Peyer's patch (tissue), 4 donors: ENCODE measurements at regions not wholly inside any gene's neighbourhood (a gene's known extent, or its start where the extent isn't known, plus 50 kb on each side); places are given as distances from the start of the nearest gene placed in this dataset.

Experiments
- DNase-seq, 3 donors: peaks; one replicate each; pipeline ENCODE4 v3.0.0-alpha.2; 2017 to 2019
- H3K27ac ChIP-seq, 4 donors: fragments of 200-600 bp; sonication (generic); one replicate each; pipeline ENCODE4 v1.5.1; 2016 to 2019
- H3K27me3 ChIP-seq, 2 donors: fragments of 200-600 bp; sonication (generic); one replicate each; pipeline ENCODE4 v1.5.1; 2019
- H3K36me3 ChIP-seq, 3 donors: fragments of 200-600 bp; sonication (generic); one replicate each; pipeline ENCODE4 v1.5.1; 2016 to 2019
- H3K4me1 ChIP-seq, 4 donors: fragments of 200-600 bp; sonication (generic); one replicate each; pipeline ENCODE4 v1.5.1; 2016 to 2019
- H3K4me3 ChIP-seq, 4 donors: fragments of 200-600 bp; sonication (generic); 1 replicate in 3 of 4; 2 replicates in 1 of 4; pipeline ENCODE4 v1.5.1; 2016 to 2019; ENCODE audit warnings: mild to moderate bottlenecking in 1 of 4
- H3K9me3 ChIP-seq, 4 donors: fragments of 200-600 bp; sonication (generic); one replicate each; pipeline ENCODE4 v1.5.1; 2016 to 2019; ENCODE audit warnings: mild to moderate bottlenecking in 1 of 4
- POLR2A ChIP-seq, 2 donors: fragments of 450-650 bp; IDR thresholded peaks; one replicate each; pipeline ENCODE4 v1.5.1; 2017; ENCODE audit warnings: antibody characterized with exemption in 2 of 2, mild to moderate bottlenecking in 2 of 2, moderate library complexity in 2 of 2
- TF ChIP-seq, protein P1 (sequence below), 6 experiments: fragments of 450-650 bp in 4 of 6; fragments of 200-600 bp in 2 of 6; sonication (generic) in 1 of 6; IDR thresholded peaks; one replicate each; pipeline ENCODE4 v1.5.1; 2017 to 2019; ENCODE audit warnings: antibody characterized with exemption in 6 of 6, mild to moderate bottlenecking in 3 of 6, moderate library complexity in 1 of 6

- DNase-seq = peak in 1 of 3 donors; percentile 40
- TF ChIP-seq POLR2A (IDR thresholded peaks at IDR 0.05) = no peak
- TF ChIP-seq, protein P1, sequence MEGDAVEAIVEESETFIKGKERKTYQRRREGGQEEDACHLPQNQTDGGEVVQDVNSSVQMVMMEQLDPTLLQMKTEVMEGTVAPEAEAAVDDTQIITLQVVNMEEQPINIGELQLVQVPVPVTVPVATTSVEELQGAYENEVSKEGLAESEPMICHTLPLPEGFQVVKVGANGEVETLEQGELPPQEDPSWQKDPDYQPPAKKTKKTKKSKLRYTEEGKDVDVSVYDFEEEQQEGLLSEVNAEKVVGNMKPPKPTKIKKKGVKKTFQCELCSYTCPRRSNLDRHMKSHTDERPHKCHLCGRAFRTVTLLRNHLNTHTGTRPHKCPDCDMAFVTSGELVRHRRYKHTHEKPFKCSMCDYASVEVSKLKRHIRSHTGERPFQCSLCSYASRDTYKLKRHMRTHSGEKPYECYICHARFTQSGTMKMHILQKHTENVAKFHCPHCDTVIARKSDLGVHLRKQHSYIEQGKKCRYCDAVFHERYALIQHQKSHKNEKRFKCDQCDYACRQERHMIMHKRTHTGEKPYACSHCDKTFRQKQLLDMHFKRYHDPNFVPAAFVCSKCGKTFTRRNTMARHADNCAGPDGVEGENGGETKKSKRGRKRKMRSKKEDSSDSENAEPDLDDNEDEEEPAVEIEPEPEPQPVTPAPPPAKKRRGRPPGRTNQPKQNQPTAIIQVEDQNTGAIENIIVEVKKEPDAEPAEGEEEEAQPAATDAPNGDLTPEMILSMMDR (IDR thresholded peaks at IDR 0.05) = no peak
- peak overlapping the region in 1 of 4 donors; percentile 62 for H3K27ac ChIP-seq
Measured at GRCh38 chr17:77838748-77839697, 119.5 kb upstream of the TNRC6C start.

DNA sequence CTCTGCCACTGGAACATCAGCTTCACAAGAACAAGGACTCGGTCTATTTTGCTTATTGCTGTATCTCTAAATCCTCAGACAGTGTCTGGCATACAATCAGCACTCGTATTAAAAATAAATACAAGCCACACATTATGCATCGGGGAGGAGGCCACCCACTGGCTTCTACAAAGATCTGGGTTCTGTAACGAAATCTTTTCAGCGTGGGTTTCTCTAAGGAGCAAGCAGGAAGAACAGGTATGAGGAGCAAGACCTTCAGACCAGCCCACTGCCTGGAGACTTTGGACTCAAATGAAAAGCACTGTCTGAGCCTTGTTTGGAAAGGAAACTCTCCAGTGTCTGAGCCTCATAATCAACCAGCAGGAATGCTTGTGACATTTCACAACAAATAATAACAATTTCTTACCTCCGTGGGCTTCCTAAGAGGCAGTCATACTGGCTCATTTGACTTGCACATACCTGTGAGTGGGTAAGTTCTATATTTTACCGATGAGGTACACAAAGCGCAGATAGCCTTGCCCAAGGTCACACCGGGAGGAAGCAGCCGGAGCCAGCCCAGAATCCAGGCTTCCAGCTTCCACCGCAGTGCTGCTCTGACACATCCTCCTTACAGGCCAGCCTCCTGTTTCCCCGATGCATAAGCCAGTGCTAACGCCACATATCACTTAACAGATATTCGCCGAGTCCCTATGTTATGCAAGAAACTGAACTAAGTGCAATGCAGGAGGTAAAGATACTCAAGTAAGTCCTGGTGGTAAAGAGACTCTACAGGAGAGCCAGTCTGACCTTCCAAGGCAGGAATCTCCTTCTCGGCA is 118.6 kb upstream of the TNRC6C start:
- Histone ChIP-seq H3K27me3 (no peaks in the 10 kb centered on the region), H3K9me3 (no peaks in the 10 kb centered on the region), H3K36me3 (no peaks in the 10 kb centered on the region), H3K27ac (peak overlapping the region in 3 of 4 donors; percentile 19 to 62 (median 53)), H3K4me3 (no peak overlapping the region), H3K4me1 (peaks cover 0 to 27% (median 6%) of the 10 kb centered on the region in 4 donors)
- TF ChIP-seq POLR2A (IDR thresholded peaks at IDR 0.05) = no peak
- TF ChIP-seq, protein P1 (IDR thresholded peaks at IDR 0.05) = no peak
- DNase-seq = peak in 2 of 3 donors; percentile 53 to 61

More at GRCh38 chr17:77838748-77839697, 119.5 kb upstream of the TNRC6C start:
- Histone ChIP-seq H3K9me3 (no peaks in the 10 kb centered on the region), H3K4me1 (peaks cover 0 to 36% (median 6%) of the 10 kb centered on the region in 4 donors), H3K27me3 (no peaks in the 10 kb centered on the region), H3K36me3 (no peaks in the 10 kb centered on the region), H3K4me3 (no peak overlapping the region)

DNA sequence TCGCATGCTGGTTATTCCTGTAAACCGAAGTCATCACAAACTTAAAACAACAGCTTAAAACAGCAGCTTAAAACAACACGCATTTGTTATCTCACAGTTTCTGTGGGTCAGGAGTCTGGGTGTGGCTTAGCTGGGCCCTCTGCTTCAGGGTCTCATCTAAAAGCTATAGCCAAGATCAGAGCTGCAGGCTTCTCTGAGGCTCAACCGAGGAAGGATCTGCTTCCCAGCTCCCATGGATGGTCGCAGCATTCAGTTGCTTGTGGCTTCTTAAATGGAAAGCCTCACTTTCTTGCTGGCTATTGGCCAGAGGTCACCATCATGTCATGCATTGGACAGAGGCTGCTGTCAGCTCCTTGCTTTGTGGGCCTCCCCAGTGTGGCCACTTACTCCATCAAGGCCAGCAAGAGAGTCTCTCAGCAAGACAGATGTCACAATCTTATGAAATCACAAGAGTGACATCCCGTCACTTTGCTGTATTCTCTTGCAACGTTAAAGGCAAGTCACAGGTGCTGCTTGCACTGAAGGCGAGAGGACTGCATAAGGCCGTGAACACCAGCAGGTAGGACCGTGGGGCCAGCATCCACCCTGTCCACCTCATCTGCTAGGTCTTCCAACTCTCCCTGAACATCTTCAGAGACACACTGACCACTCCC is 117.9 kb upstream of the TNRC6C start:
- Histone ChIP-seq H3K27ac (peak overlapping the region in 2 of 4 donors; percentile 53 to 62), H3K4me1 (peaks cover 0 to 26% (median 6%) of the 10 kb centered on the region in 4 donors), H3K4me3 (no peak overlapping the region), H3K9me3 (no peaks in the 10 kb centered on the region), H3K36me3 (no peaks in the 10 kb centered on the region), H3K27me3 (no peaks in the 10 kb centered on the region)
- DNase-seq = peak in 2 of 3 donors; percentile 29 to 34
- TF ChIP-seq, protein P1 (IDR thresholded peaks at IDR 0.05) = no peak
- no peak for TF ChIP-seq POLR2A (IDR thresholded peaks at IDR 0.05)

DNA sequence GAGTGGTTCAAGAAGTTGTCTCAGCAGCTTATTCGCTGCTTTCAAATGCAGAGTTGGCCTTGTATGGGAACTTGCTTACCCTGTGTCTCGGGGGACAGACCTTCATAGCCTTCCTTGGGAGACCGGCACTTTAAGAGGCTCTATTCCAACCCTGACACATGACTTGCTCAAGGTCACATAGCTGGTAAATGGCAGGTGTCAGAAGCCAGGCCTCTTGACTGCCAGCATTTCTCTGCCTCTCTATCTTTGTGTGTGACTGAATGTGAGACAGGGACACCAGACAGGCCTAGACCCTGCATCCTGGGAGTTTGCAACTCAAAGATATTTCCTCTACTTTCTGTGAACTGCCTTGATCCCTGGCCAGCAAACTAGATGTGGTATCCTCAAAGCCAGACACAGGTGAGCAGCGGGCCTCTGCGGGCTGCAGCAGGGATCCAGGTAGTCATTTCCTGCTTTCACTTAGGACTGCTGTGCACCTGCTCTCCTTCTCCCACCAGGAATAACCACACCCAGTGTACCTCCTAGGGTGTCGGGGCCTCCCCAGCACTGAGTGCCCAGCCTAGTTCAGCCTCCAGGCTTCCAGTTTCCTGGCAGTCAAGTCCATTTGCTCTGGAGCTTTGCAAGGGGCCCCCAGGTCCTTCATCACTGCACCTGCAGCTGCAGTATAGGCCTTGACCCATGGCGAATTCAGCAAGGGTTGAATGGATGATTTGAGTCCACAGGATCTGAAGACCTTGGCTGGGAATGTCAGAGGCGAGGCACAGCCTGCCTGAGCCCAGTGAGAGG is 116.6 kb upstream of the TNRC6C start:
- Histone ChIP-seq H3K9me3 (no peaks in the 10 kb centered on the region), H3K27me3 (no peaks in the 10 kb centered on the region), H3K36me3 (no peaks in the 10 kb centered on the region), H3K27ac (peak overlapping the region in 2 of 4 donors; percentile 13 to 58), H3K4me3 (no peak overlapping the region), H3K4me1 (peaks cover 0 to 26% (median 8%) of the 10 kb centered on the region in 4 donors)
- DNase-seq = peak in 1 of 3 donors; percentile 61
- TF ChIP-seq POLR2A (IDR thresholded peaks at IDR 0.05) = no peak
- TF ChIP-seq, protein P1 (IDR thresholded peaks at IDR 0.05) = no peak
